ENCODE measurements at regions not wholly inside any gene's neighbourhood (a gene's known extent, or its start where the extent isn't known, plus 50 kb on each side); places are given as distances from the start of the nearest gene placed in this dataset.
A peak's percentile ranks its signal among the peaks of the same experiment; 100 is the strongest.
"Not testable (repeated sequence)": the region's sequence is repeated elsewhere in the genome, so short reads cannot be mapped to it uniquely, and the experiment has no call there.

- DNase-seq (ENCODE audit: low read depth), result no peak
Observed at GRCh38 chr3:115204475-115204874, 57.4 kb upstream of the ZBTB20 start.

DNA sequence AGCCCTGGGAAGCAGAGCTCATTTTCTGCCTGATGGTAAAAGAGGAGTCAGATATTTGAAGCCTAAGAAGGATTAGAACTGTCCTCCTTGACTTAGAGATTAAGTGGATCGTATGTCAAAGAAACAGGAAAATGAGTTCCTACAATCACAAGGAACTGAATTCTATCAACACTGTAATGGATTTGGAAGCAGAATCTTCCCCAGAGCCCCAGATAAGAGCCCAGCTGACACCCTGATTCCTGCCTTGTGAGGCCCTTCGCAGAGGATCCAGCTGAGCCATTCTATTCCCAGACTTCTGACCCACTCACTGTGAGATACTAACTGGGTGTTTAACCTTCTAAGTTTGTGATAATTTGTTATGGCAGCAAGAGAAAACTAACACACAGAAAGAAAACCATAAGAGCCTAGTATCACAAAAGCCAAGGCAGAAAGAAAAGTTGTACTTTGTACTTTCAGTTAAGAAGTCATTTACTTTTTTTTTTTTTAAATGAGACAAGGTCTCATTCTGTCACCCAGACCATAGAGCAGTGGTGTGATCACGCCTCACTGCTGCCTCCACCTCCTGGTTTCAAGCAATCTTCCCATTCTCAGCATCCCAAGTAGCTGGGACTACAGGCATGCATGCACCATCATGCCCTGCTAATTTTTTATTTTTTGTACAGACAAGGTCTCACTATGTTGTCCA is 61.1 kb upstream of the ZBTB20 start:
- no peak for DNase-seq (ENCODE audit: low read depth)

- no peak for DNase-seq (ENCODE audit: low read depth)
Observed at GRCh38 chr3:115211810-115212492, 64.9 kb upstream of the ZBTB20 start.

DNA sequence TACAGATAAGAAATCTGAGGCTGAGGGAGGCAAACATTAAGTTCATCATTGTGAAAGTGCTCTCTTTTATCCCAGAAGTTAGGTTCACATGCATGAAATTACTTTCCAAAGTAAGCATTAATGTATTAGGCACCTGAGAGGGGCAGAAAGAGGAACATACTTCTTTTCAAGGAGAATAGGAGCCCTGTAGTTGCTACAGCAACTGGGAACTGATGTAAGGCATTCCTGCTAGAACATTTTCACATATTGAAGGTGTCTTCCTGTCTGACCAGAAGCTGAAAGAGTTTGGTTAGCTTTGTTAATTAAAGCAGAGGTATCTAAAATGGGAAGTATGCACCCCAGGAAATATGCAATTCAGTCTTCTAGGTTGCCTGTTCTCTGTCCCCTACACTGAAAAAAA is 65.5 kb upstream of the ZBTB20 start:
- no peak for DNase-seq (ENCODE audit: low read depth)

- not testable (repeated sequence) for DNase-seq (ENCODE audit: low read depth)
Observed at GRCh38 chr3:115213052-115213451, 66.0 kb upstream of the ZBTB20 start.

DNA sequence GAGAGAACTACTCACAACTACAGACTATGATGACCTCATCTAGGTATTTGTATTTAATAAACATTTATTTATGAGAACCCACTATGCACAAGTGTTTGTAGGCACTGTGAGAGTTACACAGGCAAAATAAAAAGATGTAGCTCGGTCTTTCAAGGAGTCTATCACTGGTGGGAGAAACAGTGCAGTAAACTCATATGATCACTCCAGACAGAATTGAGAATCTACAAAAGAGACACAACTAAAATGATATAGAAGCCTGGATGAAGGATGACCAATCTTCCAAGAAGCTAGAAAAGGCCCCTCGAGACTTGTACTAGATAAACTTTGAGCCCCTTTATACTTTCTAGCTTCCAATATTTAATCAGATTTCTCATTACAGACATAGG is 70.2 kb upstream of the ZBTB20 start:
- no peak for DNase-seq (ENCODE audit: low read depth)

- peak; percentile 44 for DNase-seq (ENCODE audit: low read depth)
Observed at GRCh38 chr3:115217678-115218451, 70.8 kb upstream of the ZBTB20 start.

- DNase-seq (ENCODE audit: low read depth), result no peak
Observed at GRCh38 chr3:115218859-115219258, 71.8 kb upstream of the ZBTB20 start.

GRCh38 chr3:115224687-115225086 is 77.6 kb upstream of the ZBTB20 start:
- DNase-seq (ENCODE audit: low read depth), result no peak

GRCh38 chr3:115226844-115227445 is 79.9 kb upstream of the ZBTB20 start:
- DNase-seq (ENCODE audit: low read depth), result no peak

- no peak for DNase-seq (ENCODE audit: low read depth)
Observed at GRCh38 chr3:115227461-115227860, 80.4 kb upstream of the ZBTB20 start.

- DNase-seq (ENCODE audit: low read depth), result no peak
Observed at GRCh38 chr3:115228266-115228665, 81.2 kb upstream of the ZBTB20 start.

DNA sequence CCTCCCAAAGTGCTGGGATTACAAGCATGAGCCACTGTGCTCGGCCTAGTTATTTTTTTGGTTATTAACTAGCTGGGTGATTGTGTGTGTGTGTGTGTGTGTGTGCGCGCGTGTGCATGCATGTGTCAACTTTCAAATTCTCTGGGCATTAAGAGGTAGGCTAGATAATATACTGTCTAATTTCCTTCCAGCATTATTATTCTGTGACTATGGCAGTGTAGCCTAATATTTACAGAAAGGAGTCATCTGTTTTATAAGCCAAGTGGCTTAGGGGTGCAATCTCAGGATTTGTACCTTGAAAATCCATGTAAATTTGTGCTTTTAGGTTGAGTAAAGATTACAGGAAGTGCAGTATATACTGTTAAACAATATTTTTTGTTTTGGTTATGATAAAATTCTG is 85.1 kb upstream of the ZBTB20 start:
- DNase-seq (ENCODE audit: low read depth), result no peak

DNA sequence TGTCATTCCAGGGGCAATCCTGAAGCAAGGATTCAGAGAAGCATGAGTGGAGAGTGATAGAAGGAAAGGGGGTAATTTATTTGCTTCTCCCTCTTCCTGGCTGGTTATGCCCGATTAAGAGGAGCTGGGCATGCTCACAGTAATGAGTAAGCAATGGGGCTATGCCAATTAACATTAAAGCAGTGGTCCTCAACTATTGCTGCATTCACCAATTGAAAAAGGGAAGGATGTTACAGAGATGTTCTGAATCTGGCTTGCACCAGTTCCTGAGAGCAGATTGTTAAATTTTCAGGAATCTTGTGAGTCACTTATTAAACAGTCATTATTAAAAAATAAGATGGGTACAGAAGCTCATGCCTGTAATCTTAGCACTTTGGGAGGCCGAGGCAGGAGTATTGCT is 85.9 kb upstream of the ZBTB20 start:
- no peak for DNase-seq (ENCODE audit: low read depth)

DNA sequence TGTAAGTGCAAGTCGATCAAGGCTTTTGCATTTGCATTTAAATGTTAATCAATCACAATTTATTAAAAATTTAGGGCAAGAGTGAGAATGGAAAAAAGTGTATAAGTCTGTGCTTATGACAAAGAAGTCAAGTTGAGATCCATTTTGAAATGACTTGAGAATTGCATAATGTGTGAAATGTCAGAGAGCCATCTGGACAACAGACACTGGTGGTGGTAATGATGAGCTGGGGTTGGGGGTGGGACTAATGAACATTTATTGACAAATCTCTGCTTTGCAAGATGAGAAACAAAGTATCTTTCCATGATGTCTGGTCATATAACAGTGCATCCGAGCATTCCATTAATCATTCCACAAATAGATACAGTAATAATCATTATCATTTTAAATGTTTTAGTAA is 89.4 kb upstream of the ZBTB20 start:
- no peak for DNase-seq (ENCODE audit: low read depth)

GRCh38 chr3:115239717-115240116 is 92.6 kb upstream of the ZBTB20 start:
- peak; percentile 96 for DNase-seq (ENCODE audit: low read depth)

GRCh38 chr3:115244350-115244749 is 97.3 kb upstream of the ZBTB20 start:
- no peak for DNase-seq (ENCODE audit: low read depth)

- DNase-seq (ENCODE audit: low read depth), result peak; percentile 95
Observed at GRCh38 chr3:115245438-115245837, 98.3 kb upstream of the ZBTB20 start.

- peak; percentile 26 for DNase-seq (ENCODE audit: low read depth)
Observed at GRCh38 chr3:115245899-115246298, 98.8 kb upstream of the ZBTB20 start.

GRCh38 chr3:115246461-115247020 is 99.5 kb upstream of the ZBTB20 start:
- no peak for DNase-seq (ENCODE audit: low read depth)

DNA sequence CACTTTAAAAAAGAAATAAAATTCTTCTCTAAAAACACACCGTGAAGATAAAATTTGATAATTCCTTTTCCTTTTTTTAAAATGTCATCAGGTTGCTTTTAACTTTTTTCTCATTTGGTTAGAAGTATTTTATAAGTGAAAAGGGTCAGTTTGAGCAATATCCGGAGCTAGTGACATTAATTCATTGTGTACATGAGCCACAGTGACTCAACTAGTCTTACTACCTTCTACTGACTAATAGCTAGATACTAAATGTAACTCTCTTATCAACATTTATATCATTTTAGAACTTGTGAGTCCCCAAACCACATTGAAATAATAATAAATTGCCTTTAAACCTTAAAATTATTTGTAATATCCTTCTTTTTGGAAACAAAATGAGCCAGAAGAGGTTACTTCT is 101.2 kb upstream of the ZBTB20 start:
- DNase-seq (ENCODE audit: low read depth), result peak; percentile 9

DNA sequence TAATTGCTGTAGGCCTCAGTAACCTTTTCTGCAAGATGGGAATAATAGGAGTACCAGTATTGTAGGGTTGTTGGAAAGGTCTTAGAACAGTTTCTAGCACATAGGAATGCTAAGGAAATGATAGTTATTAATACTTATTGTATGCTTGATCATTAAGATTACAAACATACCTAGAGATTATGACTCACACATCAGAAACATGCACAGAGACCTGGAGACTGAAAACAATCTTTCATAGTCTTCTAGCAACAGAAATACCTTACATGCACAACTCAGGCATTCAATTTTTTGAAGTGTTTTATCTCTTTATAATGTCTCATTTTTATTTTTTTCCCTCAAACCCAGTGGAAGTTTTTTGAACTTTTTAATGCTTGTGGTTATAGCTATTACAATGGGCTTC is 104.4 kb upstream of the ZBTB20 start:
- DNase-seq (ENCODE audit: low read depth), result peak; percentile 21

Data from renal cortical epithelial cell (primary cell).